HG03565 (cell line): ENCODE measurements at regions not wholly inside any gene's neighbourhood (a gene's known extent, or its start where the extent isn't known, plus 50 kb on each side); places are given as distances from the start of the nearest gene placed in this dataset.
"Not testable (repeated sequence)": the region's sequence is repeated elsewhere in the genome, so short reads cannot be mapped to it uniquely, and the experiment has no call there.

Experiments
- ATAC-seq: cut with Tn5 transposase; IDR thresholded peaks from one replicate; pipeline ENCODE4 v1.9.1; 2021; ENCODE audit warnings: mild to moderate bottlenecking, moderate library complexity; ENCODE audit not compliant: unreplicated experiment

- ATAC-seq, result no peak
Measured at GRCh38 chr15:39260391-39260790, 320.5 kb upstream of the THBS1 start.

DNA sequence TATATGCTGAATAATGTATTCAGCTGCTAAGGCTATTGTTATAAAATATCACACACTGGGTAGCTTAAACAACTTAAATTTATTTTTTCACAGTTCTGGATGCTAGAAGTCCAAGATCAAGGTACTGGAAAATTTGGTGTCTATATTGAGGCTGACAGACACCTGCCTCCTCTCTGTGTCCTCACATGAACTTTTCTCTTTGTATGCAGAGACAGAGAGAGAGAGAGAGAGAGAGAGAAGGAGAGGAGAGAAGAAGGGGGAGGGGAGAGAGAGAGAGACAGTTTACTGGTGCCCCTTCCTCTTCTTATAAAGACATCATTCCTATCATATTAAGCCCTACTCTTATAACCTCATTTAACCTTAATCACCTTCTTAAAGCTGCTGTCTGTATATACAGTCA, 320.1 kb upstream of the THBS1 start:
- no peak for ATAC-seq

GRCh38 chr15:39261397-39262183, 319.3 kb upstream of the THBS1 start:
- ATAC-seq, result not testable (repeated sequence)

DNA sequence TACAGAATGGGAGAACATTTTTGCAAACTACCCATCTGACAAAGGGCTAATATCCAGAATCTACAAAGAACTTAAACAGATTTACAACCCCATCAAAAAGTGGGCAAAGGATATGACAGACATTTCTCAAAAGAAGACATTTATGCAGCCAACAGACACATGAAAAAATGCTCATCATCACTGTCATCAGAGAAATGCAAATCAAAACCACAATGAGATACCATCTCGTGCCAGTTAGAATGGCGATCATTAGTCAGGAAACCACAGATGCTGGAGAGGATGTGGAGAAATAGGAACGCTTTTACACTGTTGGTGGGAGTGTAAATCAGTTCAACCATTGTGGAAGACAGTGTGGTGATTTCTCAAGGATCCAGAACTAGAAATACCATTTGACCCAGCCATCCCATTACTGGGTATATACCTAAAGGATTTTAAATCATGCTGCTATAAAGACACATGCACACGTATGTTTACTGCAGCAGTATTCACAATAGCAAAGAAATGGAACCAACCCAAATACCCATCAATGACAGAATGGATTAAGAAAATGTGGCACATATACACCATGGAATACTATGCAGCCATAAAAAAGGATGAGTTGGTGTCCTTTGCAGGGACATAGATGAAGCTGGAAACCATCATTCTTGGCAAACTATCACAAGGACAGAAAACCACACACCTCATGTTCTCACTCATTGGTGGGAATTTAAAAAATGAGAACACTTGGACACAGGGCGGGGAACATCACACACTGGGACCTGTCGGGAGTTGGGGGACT, 317.7 kb upstream of the THBS1 start:
- ATAC-seq, result not testable (repeated sequence)

DNA sequence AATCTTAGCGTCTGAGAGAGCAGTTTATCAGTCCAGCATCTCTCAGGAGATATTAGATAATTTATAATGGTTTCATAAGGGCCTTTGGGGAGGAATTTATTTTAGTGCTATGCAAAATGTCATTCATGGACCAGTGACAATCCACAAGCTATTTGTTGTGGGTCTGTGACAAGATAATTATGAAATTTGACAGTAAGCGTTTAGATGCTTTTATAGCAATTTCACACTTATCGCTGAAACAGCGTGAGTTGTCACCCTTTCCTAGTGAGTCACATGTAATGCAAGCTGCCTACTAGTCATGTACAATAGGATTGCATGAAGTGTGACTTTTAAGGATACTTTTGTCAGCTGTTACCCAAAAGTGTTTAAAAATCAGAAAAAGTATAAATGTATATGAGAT, 315.6 kb upstream of the THBS1 start:
- ATAC-seq, result no peak

DNA sequence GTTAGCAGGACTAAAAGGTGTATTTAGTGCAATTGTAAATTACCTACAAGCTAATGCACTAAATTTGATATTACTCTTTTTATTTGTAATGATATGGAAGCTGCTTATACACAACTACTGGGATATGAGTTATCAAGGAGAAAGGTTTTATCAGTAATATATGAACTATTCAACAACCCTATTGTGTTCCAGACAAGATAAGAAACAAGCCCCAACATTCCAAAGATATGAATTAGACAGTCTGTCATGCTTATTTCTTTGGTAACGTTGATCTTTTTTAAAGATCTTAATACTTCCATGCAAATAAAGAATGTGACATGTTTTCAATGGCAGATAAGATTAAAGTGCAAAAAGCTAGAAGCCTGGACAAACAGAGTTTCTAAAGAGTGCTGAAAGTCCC, 314.0 kb upstream of the THBS1 start:
- no peak for ATAC-seq

DNA sequence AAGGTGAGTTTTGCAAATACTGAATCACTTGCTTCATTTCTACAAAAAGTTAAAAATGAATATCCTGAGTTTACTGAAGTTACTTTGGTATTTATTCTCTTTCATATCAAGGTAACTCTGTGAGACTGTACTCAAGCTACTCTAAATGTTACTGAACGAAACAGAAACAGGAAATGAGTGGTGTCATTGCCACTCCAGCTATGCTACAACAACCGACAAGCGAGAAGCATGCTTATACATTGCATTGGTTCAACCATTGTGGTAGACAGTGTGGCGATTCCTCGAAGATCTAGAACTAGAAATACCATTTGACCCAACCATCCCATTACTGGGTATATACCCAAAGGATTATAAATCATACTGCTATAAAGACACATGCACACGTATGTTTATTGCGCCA, 313.2 kb upstream of the THBS1 start:
- ATAC-seq, result no peak

DNA sequence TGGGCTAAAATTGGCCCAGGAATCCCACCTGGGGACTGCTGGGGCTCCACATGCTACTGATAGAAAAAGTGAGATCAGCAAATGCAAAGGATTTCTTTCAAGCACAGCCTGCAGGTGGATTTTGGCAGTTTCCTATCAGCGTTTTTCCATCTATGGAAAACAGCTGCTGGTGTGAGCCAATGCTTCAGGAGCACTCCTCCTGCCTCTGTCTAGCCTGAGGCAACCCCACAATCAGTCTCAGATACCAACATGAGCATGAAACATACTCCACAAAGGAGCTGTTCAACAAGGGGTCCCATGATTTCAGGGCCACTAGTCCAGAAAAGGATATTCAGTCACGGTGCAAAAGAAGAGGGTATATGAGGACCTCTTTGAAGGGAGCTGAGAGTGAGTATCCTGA, 311.5 kb upstream of the THBS1 start:
- no peak for ATAC-seq

DNA sequence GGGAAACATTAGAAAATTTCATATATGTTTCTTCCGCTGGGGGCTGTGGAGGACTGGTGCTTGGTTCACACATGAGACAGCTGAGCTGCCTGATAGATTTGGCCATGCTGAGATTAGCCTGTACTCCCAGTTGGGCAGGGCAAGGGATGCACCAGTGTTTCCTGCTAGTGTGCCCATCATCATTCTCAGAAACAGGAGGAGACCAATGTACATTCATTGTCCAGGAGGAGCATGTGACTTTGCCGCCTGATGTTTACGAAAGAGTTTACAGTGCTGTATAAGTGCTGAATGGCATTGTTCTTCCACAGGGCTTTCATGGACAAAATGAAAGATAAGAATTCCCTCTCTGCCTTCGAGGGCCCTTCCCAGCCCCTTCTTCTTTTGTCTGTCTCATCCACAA, 311.1 kb upstream of the THBS1 start:
- no peak for ATAC-seq

GRCh38 chr15:39270221-39270855, 310.5 kb upstream of the THBS1 start:
- ATAC-seq, result no peak

DNA sequence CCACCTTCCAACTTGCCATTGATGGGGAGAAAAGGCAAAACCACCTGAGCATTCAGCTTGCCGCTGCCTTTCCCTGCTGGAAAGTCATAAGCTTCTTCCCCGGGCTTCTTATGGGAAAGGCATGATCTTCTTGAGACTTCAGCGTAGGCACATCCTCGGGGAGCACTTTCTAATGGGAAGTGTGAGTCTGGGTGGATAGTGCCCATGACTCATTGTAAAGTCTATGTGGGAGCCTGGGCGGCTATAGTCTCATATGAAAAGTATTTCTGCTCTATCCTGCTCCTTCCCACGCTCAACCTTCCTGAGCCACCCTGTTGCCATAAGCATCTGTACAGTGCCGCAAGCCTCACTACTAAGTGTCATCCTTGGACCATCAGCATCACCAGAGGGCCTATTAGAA, 309.9 kb upstream of the THBS1 start:
- no peak for ATAC-seq

DNA sequence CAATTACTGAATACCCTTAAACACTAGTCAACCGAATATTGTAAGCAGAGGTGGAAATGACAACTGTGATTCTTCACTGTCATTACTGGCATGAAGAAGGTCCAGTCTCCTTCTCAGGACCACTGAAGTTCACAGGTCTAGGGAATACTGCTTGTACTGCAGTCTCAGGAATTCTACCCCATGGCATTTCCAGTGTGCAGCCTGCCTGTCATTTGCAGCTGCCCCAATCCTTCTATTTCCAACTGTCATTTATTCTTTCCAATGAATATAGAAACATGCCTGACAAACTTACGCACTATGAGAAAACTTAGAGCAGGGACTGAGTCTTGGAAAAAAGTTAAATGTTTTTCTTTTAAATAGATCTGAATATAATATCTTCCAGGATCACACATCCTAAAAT, 308.0 kb upstream of the THBS1 start:
- ATAC-seq, result no peak

DNA sequence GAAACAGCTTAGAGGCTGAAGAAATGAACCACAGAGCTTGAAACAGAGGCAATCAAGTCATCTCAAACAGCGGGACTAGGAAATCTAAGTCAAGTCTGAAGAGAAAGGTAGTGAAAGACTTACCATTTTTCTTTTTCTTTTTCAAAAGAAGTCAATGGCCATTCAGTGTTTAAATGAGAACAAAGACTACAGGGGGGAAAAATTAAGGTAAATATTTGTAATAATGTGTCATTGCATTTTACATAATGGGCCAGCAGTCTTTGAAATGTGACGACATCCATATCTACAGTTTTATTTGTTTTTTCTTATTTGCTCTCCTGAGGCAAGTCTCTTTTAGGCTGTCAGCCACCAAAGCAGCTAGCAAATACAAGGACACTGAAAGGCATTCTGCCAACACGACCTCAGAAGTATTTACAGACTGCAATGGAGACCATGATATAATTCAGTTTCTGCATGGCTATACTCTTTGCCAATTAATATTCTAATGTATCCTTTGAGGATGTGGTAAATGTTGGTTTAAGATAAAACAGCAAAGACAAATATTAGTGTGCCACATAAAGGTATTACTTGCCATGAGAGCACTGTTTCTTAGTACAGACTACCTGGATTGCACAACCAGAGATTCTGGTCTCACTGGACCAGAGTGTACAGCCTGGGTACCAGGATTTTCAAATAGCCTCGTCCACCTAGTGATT, 307.0 kb upstream of the THBS1 start:
- ATAC-seq, result no peak

DNA sequence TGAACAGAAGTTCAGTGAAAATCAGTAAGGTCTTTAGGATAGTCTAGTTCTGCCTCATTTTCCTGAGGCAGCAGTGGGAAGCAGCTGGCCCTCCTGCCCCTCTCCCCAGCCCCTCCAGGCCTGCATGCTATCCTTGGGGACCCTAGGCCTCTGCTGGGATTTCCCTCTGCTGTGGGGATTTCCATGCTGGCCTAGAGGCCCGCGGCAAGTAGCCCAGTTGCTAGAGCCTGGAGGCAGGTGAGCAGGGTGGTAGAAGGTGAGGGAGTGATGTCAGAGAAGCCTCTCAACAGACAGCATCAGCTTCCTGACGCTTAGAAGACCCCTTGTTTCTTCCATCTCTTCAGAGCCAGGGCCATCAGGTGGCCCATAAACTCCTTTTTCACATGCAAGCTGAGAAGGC, 305.8 kb upstream of the THBS1 start:
- no peak for ATAC-seq

DNA sequence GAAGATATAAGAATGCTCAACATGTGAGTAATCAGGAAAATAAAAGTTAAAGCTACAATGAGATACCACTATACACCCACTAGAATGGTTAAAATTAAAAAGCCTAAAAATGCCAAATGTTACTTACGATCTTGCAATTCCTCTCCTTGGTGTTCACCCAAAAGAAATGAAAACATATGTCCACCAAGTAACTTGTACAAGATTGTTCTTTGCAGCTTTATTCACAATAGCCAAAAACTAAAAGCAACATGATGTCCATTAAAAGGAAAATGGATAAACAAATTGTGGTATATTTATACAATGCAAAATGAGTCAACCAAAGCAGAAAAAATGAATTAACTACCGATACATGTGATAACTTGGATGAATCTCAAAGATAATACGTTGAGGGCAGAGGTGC, 301.6 kb upstream of the THBS1 start:
- no peak for ATAC-seq

DNA sequence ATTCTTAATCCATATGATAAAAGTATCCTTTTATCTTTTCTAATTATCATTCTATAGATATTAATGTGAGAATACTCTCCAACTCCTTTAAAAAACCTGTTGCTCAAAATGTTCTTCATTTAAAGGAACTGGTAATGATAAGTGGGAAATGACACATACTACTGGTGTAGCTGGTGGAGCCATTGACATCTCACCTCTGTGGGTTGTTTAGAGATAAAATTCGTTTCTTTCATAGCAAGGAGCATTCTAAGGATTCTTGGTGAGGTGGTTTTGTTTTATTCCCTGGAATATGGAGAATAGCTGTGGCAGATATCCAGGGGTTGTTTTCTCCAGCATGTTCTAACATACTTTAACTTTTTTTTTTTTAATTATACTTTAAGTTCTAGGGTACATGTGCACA, 299.8 kb upstream of the THBS1 start:
- ATAC-seq, result no peak

DNA sequence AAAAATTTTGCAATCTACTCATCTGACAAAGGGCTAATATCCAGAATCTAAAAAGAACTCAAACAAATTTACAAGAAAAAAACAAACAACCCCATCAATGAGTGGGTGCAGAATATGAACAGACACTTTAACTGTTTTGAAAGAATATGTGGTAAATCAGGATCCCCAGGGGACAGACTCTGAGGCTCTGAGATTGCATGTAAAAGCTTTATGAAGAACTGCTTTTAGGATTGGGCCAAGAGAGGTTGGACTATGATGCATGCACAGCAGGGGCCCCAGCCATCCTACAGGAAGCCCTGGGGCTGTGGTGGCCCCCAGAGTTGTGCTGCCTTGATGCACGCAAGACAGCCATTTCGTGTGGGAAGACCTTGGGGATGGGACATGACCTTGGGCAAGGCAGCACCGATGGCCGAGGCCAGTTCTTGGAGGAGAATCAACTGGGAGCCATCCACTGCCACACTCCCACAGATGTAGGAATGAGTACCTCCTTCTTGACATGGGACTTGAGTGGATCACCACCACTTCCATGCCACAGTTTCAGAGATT, 298.1 kb upstream of the THBS1 start:
- no peak for ATAC-seq

DNA sequence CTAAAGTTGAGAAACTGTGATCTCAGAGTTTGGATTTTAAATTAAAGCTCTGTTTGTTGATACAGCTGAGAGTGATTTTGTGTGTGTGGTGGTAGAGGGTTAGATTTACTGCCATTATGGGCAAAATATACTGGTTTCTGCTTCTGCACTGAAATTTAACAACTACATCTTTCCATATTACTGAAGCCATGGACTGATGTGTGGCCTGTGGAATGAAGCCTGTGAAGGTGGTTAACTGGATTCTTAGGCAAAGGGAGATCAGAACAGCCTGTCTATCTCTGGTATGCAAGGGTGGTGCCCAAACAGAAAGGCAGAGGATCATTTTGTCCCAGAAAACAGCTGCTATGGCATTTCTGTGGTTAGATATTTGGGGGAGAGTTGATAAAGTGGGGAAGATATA, 297.3 kb upstream of the THBS1 start:
- ATAC-seq, result no peak

- ATAC-seq, result no peak
Measured at GRCh38 chr15:39285071-39285470, 295.8 kb upstream of the THBS1 start.

- no peak for ATAC-seq
Measured at GRCh38 chr15:39285663-39286062, 295.2 kb upstream of the THBS1 start.

GRCh38 chr15:39286706-39287105, 294.2 kb upstream of the THBS1 start:
- no peak for ATAC-seq
